GM19395 (cell line): ENCODE measurements at regions not wholly inside any gene's neighbourhood (a gene's known extent, or its start where the extent isn't known, plus 50 kb on each side); places are given as distances from the start of the nearest gene placed in this dataset.
A peak's percentile ranks its signal among the peaks of the same experiment; 100 is the strongest.

Source experiments
- ATAC-seq: cut with Tn5 transposase; IDR thresholded peaks from one replicate; pipeline ENCODE4 v1.9.1; 2021; ENCODE audit warnings: mild to moderate bottlenecking, moderate library complexity; ENCODE audit not compliant: unreplicated experiment

DNA sequence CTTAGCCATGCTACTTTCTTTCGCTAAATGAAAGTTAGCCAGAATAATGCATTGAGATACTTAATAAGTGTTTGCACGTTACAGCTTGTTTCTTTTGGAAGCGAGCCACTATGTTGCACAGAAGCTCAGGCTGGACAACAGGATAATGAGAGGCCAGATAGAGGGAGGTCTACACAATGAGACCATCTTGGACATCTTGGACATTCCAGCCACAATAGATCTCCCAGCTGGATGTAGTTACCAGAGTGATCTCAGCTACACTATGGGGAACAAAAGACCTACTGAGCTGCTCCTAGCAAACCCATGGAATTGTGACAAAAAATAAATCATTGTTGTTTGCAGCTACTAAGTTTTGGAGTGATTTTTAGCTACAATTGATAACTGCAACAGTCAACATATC, 540.1 kb upstream of the SEMA6D start:
- no peak for ATAC-seq

DNA sequence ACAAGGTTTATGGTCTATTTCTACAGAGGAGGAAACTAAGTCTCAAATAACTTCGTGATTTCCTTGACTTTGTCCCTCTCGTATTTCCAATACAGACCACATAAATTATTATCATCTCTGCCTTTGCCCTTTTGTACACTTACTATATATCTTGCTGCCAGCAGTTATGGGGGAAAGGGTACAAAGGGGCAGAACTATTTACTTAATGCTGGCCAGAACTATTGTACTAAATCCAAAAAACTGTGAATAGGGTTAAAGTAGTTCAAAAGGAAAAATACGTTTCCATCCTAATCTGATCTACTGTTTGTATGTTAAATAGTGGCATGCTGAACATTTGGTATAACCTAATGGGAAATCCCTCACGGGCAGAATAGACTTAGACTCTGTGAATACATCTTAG, 537.3 kb upstream of the SEMA6D start:
- ATAC-seq: no peak

DNA sequence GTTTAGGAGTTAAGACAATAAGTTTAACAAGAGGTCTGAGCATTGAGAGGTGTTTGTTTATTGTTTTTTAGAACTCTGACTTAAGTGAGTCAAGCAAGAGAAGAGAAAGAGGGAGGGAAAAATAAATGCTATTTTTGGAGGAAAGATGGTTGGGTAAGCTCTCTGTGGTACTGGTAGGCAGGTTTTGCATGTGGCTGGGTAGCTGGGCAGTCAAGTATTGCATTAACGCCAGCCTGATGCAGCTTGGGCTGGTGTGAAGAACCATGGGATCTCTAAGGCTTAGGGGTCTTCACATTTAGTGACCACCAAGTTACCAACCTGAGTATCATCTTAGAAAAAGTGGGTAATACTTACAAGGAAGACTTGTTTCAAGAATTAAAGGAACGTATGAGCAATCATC, 534.5 kb upstream of the SEMA6D start:
- no peak for ATAC-seq

DNA sequence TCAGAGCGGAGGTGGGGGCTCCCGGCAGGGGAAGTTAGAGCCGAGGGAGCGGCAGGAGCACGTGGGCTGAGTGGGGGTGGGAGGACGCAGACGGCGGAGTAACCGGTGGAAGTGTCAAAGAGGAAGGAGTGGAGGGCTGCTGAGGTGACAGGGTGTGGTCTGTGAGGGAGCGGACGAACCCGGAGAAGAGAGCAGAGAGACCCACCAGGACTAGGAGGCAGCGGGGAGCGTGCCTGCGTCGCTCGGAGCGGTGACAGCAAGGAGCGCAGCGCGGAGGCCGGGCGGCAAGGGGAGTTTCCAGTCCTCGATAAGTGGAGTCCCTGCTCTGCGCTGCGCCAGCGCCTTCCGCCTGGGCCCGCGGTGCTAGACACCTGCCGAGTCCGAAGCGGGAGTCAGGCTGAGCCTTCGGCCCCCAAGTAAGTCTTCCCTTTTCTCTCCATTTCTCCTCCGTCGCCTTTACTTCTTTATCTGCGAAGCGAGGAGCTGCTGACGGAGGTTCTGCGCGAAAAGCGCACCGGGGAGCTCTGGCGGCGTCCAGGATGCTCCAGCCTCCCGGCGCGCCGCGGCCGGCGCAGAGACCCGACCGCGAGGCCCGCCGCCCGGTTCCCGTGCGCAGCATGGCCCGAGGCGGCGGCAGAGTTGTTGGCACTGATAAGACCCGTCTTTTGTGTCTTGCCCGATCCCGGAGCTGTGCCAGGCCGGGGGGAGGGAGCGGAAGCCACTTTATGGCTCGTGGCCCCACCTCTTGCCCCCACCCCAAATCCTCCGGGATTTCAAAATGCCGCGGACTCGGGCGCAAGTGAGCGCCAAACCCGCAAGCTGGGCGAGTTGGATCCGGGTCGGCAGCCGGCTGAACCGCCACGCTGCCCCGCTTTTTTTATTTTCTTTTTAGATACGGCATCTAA, 533.0 kb upstream of the SEMA6D start:
- no peak for ATAC-seq

DNA sequence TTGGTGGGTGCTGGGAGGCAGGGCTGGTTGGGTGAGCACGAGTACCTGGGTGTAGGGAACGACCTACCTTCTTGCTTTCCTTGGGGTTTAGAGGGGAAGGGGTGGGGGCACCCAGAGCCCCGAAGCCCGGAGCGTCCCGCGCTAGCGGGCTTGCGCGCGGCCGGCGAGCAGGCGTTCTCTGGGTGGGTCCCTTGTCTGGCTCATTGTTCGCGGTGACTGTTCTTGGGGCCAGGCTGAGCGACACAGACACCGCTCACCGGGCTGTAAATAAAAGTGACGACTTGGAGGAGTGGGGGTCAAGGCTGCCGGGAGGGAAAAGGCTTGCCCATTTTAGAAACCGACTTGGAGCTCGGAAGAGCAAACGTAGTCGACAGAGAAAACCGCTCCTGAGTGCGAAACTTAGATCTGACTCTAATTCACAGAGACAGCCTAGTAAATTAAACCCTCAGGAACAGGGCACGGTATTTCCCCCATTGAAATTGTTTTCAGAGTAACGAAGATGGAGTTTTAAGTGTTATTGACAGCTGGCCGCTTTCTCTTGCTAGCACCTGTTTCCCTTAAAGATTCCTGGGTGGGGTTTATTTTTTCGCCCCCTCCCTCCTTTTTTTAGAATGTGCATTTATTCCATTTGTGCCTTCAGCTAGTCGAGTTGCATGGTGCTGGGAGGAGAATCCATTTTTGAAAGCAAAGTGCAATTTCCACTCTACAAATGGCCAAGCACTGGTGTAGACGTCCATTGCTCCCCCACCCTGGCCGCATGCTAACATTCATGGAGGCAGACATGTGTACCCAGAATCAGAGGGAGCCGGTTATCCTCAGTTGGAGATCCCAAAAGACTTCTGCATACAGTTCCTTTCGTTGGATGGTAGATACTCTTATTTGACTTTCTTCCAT, 532.1 kb upstream of the SEMA6D start:
- no peak for ATAC-seq

DNA sequence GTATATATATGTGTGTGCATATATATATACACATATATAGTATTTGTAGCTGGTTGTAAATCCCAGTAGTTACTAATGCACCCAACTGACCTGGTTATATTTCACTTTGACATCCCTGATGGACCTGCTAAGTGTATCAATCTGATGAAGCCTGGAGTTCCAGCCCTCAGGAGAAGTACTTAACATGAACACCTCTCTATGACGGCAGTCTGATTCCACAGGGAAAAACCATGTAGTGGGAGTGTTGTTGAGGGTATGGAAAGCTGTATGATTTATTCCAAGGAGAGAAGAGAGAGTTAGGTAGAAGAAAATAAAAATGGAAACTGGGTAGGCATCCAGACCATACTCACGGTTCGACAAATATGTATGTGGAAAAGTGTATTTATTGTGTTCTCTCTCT, 531.2 kb upstream of the SEMA6D start:
- ATAC-seq: no peak

DNA sequence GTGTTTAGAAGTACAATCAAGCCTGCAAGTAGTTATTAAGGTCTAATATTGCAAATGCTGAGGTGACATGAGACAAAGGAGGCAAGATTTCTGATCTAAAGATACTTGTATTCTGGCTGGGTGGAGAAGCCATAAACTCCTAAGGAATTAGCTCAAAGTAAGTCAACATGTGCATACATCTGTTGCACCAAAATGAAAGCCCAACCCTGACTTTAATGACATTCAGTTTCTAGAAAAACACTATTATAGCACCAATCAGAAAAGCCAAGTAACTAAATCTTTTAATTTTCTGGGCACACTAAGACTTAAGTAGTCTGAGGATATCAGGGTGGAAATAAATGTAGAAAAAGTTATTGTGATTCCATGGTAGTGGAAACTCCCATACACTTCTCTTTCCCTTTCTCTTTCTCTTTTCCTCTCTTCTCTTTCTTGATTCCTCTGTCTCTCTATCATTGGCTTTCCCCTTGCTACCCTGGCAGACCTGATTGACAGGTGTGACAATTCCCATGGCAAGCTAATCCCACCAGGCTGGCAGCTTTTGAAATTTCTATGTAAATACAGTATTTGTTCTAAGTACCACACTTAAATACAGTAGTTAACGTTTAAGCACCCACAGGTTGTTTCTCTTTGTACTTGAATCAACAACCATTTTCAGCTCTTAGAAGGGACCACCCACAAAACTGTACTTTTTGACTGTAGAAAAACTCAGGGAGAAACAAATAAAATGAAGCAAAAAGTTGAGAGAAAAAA, 528.4 kb upstream of the SEMA6D start:
- ATAC-seq: no peak

DNA sequence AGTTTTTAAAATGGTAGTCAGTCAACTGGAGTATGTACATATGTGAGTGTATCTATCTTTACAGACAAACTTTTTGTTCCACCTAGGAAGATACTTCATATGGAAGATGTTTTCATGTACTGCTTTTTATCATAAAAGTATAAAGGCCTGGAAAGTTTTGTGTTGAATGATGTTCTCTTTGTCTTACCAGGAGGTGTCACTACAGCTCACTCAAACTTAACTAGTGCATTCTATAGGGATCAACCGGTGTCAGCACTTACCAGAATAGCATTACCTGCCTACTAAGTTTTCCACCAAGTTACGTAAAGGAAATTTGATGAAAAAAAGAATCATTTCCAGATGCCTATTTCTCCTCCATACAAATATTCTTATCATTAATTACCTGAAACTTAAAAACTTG, 522.6 kb upstream of the SEMA6D start:
- no peak for ATAC-seq

DNA sequence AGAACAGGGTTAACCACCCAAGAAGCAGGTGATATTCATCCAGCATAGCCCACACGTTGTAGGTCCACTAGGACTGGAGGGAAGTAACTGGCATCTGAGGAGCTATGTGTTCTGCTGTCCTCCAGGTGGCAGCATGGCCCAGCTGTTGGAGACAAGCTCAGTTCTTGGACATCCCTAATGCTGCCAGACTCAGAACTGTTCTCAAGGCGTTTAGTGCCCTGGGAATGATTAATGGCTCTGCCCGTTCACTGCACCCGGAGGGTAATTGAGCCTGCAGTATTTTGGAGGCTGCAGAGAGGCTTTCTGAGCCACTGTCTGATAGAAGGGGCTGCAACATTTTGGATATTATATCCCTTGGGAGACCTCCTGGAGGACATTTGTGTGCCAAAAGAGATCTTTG, 521.3 kb upstream of the SEMA6D start:
- ATAC-seq: peak; percentile 93

DNA sequence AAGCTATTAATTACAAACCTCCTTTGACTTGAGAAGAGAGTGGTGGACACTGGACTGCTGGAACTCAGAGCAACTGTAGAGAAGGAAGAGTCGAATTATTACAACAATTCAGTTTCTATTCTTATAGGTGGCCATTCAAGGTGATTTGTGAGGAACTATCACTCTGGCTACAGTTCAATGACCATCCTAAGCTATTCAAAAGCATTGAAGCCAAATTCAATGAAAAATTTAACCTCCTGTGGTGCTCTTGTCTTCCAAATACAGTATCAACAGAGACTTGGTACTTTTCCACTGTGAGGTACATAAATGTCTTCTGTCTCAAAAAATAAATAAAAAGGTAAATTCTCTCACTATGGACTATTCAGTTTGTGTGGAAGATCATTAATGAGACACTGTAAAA, 513.3 kb upstream of the SEMA6D start:
- no peak for ATAC-seq

DNA sequence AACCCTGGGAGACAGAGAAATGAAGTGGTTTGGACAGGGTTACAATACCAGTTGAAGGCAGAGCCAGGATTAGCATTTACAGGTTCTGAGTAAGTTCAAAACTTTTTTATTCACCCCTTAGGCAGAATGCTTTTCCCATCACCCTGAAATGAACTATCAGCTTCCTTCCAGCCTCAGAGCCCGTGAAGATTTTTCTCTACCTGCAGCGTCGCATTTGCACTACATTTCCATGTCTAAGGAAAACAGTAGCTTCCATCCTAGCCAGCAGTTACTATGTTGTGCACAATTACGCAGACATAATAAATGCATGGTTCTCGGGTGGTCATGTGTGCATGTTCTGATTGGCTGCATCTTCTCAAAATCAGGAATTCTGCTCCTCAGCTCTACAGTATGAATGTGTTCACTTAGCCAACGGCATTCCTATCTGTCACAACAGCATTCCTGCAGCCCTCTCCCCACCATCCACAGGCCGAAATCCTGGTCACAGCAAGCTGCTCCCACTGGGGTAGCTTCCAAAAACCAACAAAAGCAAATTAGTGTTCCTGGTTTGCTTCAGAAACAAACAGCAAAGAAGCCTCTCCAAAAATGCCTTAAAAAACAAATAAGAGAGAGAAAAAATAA, 510.8 kb upstream of the SEMA6D start:
- no peak for ATAC-seq

DNA sequence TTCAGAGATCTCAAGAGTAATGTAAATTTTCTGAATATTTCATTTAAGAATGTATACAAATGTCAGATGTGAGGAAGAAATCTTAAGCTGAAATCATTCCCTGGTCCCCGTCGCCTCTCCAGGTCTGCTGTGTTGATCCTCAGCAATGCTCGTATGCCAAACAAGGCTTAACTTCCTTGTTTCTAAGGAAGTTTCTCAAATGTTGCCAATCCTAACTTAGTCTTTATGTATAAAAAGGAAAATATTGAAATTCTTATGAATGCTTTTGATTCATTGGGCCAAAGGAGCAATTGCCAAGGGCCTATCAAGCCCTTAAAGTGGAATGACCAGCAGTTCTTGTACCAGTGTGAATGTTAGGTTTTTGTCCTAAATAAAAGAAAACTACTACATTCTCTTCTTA, 507.7 kb upstream of the SEMA6D start:
- no peak for ATAC-seq

DNA sequence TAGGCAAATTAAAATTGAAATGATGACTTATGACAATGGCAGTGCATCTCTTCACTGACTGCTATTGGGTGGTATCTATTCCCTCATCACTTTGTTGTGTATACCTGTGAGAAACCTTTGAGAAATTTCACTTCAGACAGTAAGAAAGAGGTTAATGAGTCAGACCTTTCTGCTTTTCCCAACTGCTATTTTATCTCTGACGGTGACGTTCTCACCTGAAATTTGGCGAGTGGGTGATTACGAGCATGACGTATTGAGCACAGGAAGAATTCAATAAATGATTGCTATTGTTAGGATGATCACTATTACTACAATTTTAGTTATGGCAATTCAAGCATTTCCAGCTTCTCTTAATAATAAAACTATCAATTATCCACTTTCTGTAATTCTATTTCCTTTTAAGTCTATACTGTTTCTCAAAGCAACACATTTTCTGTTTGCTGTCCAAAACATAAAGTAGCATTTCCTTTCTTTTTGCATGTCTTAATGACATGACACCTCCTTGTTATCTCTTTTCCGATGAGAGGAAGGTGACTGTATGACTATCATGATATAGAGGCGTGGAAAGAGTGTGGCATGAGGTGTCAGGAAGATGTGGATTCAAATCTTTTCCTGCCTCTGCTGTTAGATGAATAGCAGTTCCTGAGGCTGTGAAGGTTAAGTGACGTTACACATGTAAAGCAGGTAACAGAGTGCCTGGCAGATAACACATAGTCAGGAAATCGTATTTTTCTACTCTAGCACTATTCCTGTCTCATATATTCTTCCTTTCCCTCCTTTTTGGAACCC, 504.9 kb upstream of the SEMA6D start:
- no peak for ATAC-seq

DNA sequence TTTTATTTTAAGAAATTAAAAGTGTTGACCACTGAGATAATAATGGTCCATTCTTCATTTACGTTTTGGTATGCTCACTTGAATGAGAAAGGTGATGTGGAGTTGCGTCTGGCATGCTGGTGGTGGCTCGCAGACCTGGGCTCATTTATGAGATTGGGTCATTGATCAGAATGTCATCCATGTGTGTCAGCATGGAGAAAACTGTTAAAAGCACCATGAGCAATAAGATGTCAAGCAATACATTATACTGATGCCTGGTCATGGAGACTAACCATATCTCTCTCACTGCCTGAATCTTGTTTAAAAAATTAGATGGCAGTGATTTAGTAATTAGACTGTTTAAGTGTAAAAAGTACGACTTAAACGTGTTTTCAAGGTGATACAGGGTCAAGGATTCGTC, 503.4 kb upstream of the SEMA6D start:
- ATAC-seq: no peak

DNA sequence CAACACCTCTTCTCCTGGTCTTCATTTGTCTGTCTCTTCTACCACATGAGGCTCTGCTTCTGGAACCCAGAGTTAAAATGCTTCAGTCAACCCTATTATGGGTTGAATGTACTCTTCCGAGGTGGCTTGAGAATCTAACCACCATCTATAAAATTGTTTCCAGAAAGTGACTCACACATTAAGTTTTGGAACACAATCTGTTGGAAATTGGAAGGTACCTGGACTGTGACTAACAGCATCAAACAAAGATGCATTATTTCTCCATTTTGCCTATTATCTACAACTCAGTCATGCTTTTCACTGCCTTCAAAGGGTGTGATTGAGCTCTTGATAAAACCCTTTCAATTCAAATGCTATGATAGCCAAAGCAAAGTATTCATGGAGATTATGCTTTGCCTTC, 499.0 kb upstream of the SEMA6D start:
- no peak for ATAC-seq

DNA sequence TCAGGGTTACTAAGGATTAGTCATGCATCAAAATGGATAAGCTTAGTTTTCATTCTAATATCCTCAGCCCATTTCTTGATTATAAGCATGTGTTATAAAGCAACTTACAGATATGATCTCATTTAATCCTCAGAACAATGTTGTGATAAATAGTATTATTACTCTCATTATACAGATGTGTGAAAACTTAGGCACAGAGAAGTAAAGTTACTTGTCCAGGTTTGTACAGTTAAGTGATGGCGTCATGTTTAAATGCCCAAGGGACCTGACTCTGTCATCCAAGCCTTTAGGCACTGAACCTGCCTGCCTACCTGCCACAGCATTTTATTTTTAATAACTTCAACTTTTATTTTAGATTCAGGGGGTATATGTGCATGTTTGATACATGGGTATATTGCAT, 472.9 kb upstream of the SEMA6D start:
- no peak for ATAC-seq

DNA sequence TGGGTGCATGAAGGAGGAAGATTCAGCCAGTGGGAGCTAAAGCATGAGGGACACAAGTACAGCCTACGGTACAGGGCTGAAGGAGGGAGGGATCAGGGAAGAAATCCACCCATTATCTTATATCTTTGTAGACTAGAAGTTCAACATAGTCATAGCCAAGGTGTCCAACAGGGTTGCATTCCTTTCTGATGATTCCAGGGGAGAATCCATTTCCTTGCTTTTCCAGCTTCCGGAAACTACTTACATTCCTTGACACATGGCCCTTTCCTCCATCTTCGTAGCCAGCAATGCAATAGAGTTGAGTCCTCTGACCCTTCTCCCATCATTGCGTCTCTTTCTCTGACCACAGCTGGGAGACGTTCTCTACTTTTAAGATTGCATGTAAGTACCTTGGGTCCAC, 471.0 kb upstream of the SEMA6D start:
- ATAC-seq: no peak

DNA sequence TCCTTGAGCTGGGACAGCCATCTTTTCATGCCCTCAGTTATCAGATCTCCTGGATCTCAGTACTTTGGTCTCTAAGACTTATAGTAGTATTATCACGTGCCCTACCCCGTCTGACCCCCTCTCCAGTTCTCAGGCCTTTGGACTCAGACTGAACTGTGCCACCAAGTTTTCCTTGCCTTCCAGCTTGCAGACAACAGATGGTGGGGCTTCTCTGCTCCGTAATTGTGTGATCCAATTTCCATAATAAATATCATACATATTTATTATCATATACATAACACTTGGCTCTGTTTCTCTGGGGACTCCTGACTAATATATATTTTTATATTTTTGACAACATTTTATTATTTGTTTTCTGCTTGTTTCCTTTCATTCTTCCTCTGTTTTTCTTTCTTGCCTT, 458.8 kb upstream of the SEMA6D start:
- ATAC-seq: no peak

DNA sequence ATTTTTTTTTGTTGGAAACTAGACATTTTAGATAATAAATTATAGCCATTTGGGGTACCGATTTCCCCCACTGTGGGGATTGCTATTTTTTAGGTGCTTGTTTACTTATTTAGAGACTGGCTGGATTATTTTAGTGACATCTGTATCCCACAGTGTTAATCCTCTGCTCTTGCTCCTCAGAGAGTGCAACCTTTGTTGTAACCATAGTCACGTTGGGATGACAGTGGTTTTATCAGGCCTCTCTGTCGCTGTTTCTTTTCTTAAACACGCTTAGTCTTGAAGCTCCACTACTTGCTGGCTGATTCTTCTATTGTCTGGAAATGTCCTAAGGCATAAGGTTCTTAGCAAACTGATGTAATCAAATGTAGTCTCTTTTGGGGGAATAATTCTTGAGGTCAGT, 451.6 kb upstream of the SEMA6D start:
- no peak for ATAC-seq

DNA sequence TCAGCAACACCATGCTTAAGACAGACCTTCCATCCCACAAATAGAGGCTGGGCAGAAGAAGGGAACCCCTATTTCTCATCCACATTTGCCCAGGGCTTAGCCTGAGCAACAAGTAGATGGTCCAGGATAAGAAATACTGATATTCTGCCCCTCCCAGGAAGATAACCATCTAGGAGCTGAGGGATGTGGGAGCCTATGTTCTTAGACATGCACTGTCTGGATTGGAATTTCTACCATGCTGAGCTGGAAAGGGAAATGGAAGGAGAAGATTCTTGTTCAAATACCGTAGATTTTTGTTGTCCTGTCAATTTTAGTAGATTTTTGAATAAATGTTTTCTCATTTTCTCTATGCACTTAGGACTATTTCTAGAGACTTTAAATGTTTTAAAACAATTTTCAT, 450.7 kb upstream of the SEMA6D start:
- no peak for ATAC-seq
